CD4-positive, alpha-beta T cell (primary cell): ENCODE measurements at regions not wholly inside any gene's neighbourhood (a gene's known extent, or its start where the extent isn't known, plus 50 kb on each side); places are given as distances from the start of the nearest gene placed in this dataset.

Source experiments
- ATAC-seq: fragments of 200-7000 bp; cut with Tn5 transposase; one replicate; pipeline ENCODE4 v1.10.0; 2022; ENCODE audit warnings: mild to moderate bottlenecking; ENCODE audit not compliant: poor library complexity
- CTCF ChIA-PET: fragments of 350-600 bp; sonication (Branson Sonifier 250); formaldehyde crosslinking; loops from one replicate; lab custom pipeline; 2021; ENCODE audit warnings: antibody characterized with exemption, inconsistent platforms; lab: Charles Lee
- POLR2A ChIA-PET: fragments of 350-600 bp; sonication (Branson Sonifier 250); formaldehyde crosslinking; loops from one replicate; lab custom pipeline; 2021; ENCODE audit warnings: antibody characterized with exemption, inconsistent platforms; lab: Charles Lee
- DNase-seq, 14 experiments: peaks; one replicate each; pipeline ENCODE4 v3.0.0-alpha.2; 2013 to 2020; ENCODE audit warnings: mixed read lengths in 2 of 14
- H3K27ac ChIP-seq, 2 donors: one replicate each; pipeline versions ENCODE4 v1.5.1 to v1.7.0; 2013; ENCODE audit warnings: low read length in 2 of 2, low read depth in 1 of 2, mild to moderate bottlenecking in 1 of 2
- H3K27me3 ChIP-seq, 2 experiments: 1 replicate in 1 of 2; 2 replicates in 1 of 2; pipeline versions ENCODE4 v1.6.1 to v1.7.0; 2013; ENCODE audit warnings: low read length in 2 of 2, control low read depth in 1 of 2, mild to moderate bottlenecking in 1 of 2, moderate library complexity in 1 of 2; ENCODE audit not compliant: insufficient read depth in 2 of 2, control insufficient read depth in 1 of 2
- H3K36me3 ChIP-seq: one replicate; pipeline ENCODE4 v1.6.1; 2013; ENCODE audit warnings: low read length, control low read depth; ENCODE audit not compliant: insufficient read depth
- H3K4me1 ChIP-seq: one replicate; pipeline ENCODE4 v1.6.1; 2013; ENCODE audit warnings: low read length, control low read depth; ENCODE audit not compliant: insufficient read depth
- H3K4me3 ChIP-seq: one replicate; pipeline ENCODE4 v1.5.1; 2013; ENCODE audit warnings: mild to moderate bottlenecking, low read length, moderate library complexity
- H3K9me3 ChIP-seq, 2 experiments: 1 replicate in 1 of 2; 2 replicates in 1 of 2; pipeline versions ENCODE4 v1.6.1 to v1.7.0; 2013; ENCODE audit warnings: low read length in 2 of 2, mild to moderate bottlenecking in 2 of 2, control low read depth in 1 of 2, moderate library complexity in 1 of 2; ENCODE audit not compliant: control insufficient read depth in 1 of 2, insufficient read depth in 1 of 2
- H3K27ac Mint-ChIP-seq: one replicate; pipeline ENCODE4 v1.8.0; 2020; ENCODE audit warnings: mixed read lengths
- H3K27me3 Mint-ChIP-seq: one replicate; pipeline ENCODE4 v1.8.0; 2021; ENCODE audit warnings: mixed read lengths
- H3K36me3 Mint-ChIP-seq: one replicate; pipeline ENCODE4 v1.8.0; 2021; ENCODE audit warnings: low read depth, mixed read lengths
- H3K4me1 Mint-ChIP-seq: one replicate; pipeline ENCODE4 v1.8.0; 2021; ENCODE audit warnings: low read depth, mixed read lengths
- H3K4me3 Mint-ChIP-seq: one replicate; pipeline ENCODE4 v1.8.0; 2020; ENCODE audit warnings: mild to moderate bottlenecking, mixed read lengths
- H3K9me3 Mint-ChIP-seq: one replicate; pipeline ENCODE4 v1.8.0; 2020; ENCODE audit warnings: mixed read lengths
- intact Hi-C, 2 experiments: fragments of 100-400 bp; cut with DNase I in 1 of 2; cut with micrococcal nuclease in 1 of 2; formaldehyde crosslinking; loops; one replicate each; pipeline versions ENCODE4 v1.15.1 to v1.9.0; 2023 to 2025; cut with DNase I, micrococcal nuclease
- TF ChIP-seq, protein P1 (sequence below): fragments of 200-600 bp; IDR thresholded peaks from one replicate; pipeline ENCODE4 v1.8.0; 2022; ENCODE audit warnings: antibody characterized with exemption, mild to moderate bottlenecking

DNA sequence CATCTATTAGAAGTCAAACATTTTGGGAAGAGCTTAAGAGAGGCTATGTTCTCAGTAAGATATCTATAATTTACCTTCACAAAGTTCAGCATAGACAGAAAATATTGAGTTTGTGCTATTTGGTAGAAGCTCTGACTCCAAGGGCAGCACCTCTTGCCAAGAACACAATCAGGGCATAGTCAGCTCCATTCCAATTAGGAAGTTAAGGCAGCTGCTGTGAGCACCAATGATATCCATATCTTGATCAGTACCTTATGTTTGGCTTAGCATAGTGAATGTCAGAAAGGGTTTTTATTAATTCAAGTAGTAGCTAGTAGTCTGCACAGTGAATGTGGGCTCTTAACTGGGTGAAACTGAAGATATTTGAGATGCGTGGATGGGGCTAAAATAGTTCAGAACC is 86.4 kb upstream of the SPRED2 start:
- Mint-ChIP-seq H3K4me3 (no peak overlapping the region), H3K9me3 (no peaks in the 10 kb centered on the region), H3K36me3 (no peaks in the 10 kb centered on the region), H3K27ac (no peak overlapping the region), H3K27me3 (peaks cover 4% of the 10 kb centered on the region), H3K4me1 (no peaks in the 10 kb centered on the region)
- Histone ChIP-seq H3K4me1 (no peaks in the 10 kb centered on the region), H3K27me3 (no peaks in the 10 kb centered on the region), H3K36me3 (no peaks in the 10 kb centered on the region), H3K9me3 (no peaks in the 10 kb centered on the region), H3K27ac (no peak overlapping the region), H3K4me3 (no peak overlapping the region)
- CTCF ChIA-PET = no interaction called here
- intact Hi-C loops = no loop called here
- ATAC-seq = no peak
- POLR2A ChIA-PET = no interaction called here
- TF ChIP-seq, protein P1, sequence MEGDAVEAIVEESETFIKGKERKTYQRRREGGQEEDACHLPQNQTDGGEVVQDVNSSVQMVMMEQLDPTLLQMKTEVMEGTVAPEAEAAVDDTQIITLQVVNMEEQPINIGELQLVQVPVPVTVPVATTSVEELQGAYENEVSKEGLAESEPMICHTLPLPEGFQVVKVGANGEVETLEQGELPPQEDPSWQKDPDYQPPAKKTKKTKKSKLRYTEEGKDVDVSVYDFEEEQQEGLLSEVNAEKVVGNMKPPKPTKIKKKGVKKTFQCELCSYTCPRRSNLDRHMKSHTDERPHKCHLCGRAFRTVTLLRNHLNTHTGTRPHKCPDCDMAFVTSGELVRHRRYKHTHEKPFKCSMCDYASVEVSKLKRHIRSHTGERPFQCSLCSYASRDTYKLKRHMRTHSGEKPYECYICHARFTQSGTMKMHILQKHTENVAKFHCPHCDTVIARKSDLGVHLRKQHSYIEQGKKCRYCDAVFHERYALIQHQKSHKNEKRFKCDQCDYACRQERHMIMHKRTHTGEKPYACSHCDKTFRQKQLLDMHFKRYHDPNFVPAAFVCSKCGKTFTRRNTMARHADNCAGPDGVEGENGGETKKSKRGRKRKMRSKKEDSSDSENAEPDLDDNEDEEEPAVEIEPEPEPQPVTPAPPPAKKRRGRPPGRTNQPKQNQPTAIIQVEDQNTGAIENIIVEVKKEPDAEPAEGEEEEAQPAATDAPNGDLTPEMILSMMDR = no peak
- DNase-seq = no peak

DNA sequence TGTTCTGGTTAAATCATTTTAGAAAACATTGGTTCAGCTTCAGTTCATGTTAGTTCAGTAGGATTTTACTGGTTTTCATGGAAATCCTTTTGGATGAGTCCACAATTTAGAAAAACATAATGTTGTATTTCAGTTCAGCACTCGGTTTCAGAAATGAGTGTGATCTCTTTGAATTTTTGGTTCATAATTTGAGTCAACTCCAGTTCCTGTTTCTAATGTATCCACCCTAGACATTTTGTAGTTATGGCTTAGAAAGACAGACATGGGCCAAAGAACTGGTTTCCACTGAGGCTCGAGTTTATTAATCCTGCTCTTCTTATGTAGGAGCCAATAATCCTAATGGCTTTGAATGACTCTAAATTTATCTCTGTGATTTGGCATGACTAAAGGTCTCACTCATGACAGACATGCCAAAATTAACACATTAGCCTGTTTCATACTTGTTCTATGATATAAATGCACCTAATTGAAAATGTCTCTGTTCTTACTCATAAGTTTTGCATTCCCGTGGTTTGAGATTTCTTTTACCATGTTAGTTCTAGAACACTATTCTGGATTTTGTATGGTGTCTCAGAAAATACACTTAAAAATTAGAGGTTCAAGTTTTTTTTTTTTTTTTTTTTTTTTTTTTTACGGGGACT is 82.3 kb upstream of the SPRED2 start:
- intact Hi-C loops = no loop called here
- no peak overlapping the region for H3K4me3 ChIP-seq
- Mint-ChIP-seq H3K9me3 (no peaks in the 10 kb centered on the region), H3K4me1 (no peaks in the 10 kb centered on the region), H3K27me3 (peaks cover 4% of the 10 kb centered on the region), H3K27ac (no peak overlapping the region), H3K4me3 (no peak overlapping the region), H3K36me3 (no peaks in the 10 kb centered on the region)
- no peaks in the 10 kb centered on the region for H3K36me3 ChIP-seq
- ChIA-PET CTCF (no interaction called here), POLR2A (no interaction called here)
- DNase-seq (no peak), ATAC-seq (no peak)
- H3K4me1 ChIP-seq = no peaks in the 10 kb centered on the region
- no peak overlapping the region for H3K27ac ChIP-seq
- no peaks in the 10 kb centered on the region for H3K27me3 ChIP-seq
- TF ChIP-seq, protein P1 = no peak
- H3K9me3 ChIP-seq = no peaks in the 10 kb centered on the region

DNA sequence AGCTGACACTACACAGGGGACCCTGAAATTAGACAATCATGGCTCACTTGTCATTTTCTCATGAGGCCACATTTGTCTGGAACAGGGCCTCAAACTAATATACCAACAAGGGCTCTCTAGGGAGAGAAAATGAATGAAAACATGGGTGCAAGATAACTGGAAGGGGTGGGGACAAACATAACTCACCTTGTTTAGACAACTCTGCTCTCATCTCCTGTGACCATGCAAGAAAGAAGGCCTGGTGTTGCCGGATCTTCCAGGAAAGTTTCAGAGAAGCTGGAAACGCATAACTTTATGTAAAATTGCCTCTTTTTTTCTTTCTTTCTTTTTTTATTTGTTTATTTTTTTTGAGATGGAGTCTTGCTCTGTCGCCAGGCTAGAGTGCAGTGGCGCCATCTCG is 80.4 kb upstream of the SPRED2 start:
- CTCF ChIA-PET = no interaction called here
- H3K4me1 Mint-ChIP-seq = no peaks in the 10 kb centered on the region
- intact Hi-C loops = no loop called here
- Histone ChIP-seq H3K9me3 (peaks cover 0 to 3% of the 10 kb centered on the region in 2 experiments), H3K4me3 (no peak overlapping the region), H3K36me3 (no peaks in the 10 kb centered on the region), H3K27ac (no peak overlapping the region), H3K4me1 (no peaks in the 10 kb centered on the region), H3K27me3 (no peaks in the 10 kb centered on the region)
- H3K9me3 Mint-ChIP-seq = peaks cover 4% of the 10 kb centered on the region
- no peak overlapping the region for H3K27ac Mint-ChIP-seq
- ATAC-seq (no peak), DNase-seq (no peak)
- no peaks in the 10 kb centered on the region for H3K36me3 Mint-ChIP-seq
- POLR2A ChIA-PET = interaction anchor here (0.8 kb wide), 1 partner anchor 155 kb away, joined by 3 read pairs; no protein-coding TSS in a partner anchor
- no peak overlapping the region for H3K4me3 Mint-ChIP-seq
- TF ChIP-seq, protein P1 = no peak
- peaks cover 4% of the 10 kb centered on the region for H3K27me3 Mint-ChIP-seq
